Neural progenitor cell (in vitro differentiated cells): ENCODE measurements at regions not wholly inside any gene's neighbourhood (a gene's known extent, or its start where the extent isn't known, plus 50 kb on each side); places are given as distances from the start of the nearest gene placed in this dataset.

Source experiments
- EZH2phosphoT487 ChIP-seq: fragments of 200-600 bp; sonication (generic); IDR thresholded peaks from 2 replicates; pipeline ENCODE4 v1.6.1; 2017; ENCODE audit warnings: antibody characterized with exemption
- TF ChIP-seq, protein P1 (sequence below): fragments of 200-600 bp; sonication (generic); IDR thresholded peaks from 2 replicates; pipeline ENCODE4 v1.5.1; 2017; ENCODE audit warnings: antibody characterized with exemption, mild to moderate bottlenecking

DNA sequence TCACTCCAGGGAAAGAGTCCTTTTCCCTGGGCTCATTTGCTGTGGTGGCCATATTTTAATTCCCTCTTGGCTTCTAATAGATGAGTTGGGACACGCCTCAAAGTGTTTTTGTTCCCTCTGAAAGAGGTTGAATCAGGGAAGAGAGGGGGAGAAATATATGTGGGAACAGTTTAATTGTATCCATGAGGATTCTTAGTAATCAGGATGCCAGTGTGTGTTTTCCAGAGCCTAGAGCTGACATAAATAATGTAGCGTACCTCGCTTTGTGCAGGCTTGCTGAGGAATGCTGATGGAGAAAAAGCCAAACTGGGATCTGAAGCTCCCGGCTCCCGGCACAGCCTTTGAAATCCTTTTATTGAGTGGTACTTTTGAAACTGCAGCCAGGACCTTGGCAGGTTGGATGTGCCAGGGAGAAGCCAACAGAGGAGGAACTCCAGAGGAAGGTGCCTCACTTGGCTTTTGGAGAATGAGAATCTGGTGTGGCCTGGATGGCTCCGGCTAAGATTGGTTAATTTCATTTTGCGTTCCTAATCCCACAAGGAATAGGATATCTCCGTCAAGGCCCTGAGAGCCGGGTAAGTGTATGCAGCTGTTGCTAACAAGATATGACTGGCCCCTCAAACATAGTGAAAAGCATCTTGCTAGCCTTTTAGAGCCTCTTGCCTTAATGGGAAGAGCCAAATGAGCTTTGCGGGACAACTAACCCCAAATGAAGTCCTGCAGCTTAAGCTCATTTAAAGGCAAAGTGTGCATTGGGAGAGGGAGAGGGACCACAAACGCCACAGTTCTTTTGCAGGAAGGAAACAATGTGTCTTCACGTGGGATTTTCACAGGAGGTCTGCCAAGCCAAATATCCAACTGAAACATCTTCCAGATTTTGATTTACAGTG is 471.1 kb upstream of the WWC1 start:
- TF ChIP-seq EZH2phosphoT487, result peak; percentile 67
- TF ChIP-seq, protein P1, sequence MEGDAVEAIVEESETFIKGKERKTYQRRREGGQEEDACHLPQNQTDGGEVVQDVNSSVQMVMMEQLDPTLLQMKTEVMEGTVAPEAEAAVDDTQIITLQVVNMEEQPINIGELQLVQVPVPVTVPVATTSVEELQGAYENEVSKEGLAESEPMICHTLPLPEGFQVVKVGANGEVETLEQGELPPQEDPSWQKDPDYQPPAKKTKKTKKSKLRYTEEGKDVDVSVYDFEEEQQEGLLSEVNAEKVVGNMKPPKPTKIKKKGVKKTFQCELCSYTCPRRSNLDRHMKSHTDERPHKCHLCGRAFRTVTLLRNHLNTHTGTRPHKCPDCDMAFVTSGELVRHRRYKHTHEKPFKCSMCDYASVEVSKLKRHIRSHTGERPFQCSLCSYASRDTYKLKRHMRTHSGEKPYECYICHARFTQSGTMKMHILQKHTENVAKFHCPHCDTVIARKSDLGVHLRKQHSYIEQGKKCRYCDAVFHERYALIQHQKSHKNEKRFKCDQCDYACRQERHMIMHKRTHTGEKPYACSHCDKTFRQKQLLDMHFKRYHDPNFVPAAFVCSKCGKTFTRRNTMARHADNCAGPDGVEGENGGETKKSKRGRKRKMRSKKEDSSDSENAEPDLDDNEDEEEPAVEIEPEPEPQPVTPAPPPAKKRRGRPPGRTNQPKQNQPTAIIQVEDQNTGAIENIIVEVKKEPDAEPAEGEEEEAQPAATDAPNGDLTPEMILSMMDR, result no peak
